Adrenal gland (tissue), 5 donors: ENCODE measurements at regions not wholly inside any gene's neighbourhood (a gene's known extent, or its start where the extent isn't known, plus 50 kb on each side); places are given as distances from the start of the nearest gene placed in this dataset.

ENCODE experiments used
- POLR2A ChIP-seq, 2 donors: fragments of 450-650 bp; IDR thresholded peaks; one replicate each; pipeline ENCODE4 v1.6.1; 2017; ENCODE audit warnings: antibody characterized with exemption in 2 of 2, mild to moderate bottlenecking in 2 of 2, moderate library complexity in 1 of 2
- TF ChIP-seq, protein P1 (sequence below), 6 experiments: fragments of 450-650 bp in 4 of 6; fragments of 200-600 bp in 2 of 6; sonication (generic) in 1 of 6; IDR thresholded peaks; 1 replicate in 5 of 6; 2 replicates in 1 of 6; pipeline versions ENCODE4 v1.5.1 to v1.8.0; 2016 to 2021; ENCODE audit warnings: antibody characterized with exemption in 6 of 6, mild to moderate bottlenecking in 2 of 6, moderate library complexity in 1 of 6
- donor health status: DM: no; HTN: no; CAD: no.

DNA sequence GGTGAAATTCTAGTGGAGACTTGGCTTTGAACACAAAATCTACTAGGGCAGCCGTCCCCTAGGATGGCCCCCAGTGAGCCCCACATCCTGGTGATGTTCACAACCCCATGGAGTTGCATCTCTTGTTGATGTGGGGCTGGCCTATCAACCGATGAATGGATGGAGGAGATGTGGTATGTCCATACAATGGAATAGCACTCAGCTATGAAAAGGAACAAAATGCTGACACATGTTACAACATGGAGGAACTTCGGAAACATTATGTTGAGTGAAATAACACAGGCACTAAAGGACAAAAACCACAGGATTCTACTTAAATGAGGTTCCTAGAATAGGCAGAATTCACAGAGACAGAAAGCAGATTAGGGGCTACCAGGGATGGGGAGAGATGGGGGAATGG is 80.1 kb upstream of the ASAP2 start:
- TF ChIP-seq, protein P1, sequence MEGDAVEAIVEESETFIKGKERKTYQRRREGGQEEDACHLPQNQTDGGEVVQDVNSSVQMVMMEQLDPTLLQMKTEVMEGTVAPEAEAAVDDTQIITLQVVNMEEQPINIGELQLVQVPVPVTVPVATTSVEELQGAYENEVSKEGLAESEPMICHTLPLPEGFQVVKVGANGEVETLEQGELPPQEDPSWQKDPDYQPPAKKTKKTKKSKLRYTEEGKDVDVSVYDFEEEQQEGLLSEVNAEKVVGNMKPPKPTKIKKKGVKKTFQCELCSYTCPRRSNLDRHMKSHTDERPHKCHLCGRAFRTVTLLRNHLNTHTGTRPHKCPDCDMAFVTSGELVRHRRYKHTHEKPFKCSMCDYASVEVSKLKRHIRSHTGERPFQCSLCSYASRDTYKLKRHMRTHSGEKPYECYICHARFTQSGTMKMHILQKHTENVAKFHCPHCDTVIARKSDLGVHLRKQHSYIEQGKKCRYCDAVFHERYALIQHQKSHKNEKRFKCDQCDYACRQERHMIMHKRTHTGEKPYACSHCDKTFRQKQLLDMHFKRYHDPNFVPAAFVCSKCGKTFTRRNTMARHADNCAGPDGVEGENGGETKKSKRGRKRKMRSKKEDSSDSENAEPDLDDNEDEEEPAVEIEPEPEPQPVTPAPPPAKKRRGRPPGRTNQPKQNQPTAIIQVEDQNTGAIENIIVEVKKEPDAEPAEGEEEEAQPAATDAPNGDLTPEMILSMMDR (IDR thresholded peaks at IDR 0.05), result no peak
- TF ChIP-seq POLR2A (IDR thresholded peaks at IDR 0.05), result no peak
